ENCODE measurements at regions not wholly inside any gene's neighbourhood (a gene's known extent, or its start where the extent isn't known, plus 50 kb on each side); places are given as distances from the start of the nearest gene placed in this dataset.

DNA sequence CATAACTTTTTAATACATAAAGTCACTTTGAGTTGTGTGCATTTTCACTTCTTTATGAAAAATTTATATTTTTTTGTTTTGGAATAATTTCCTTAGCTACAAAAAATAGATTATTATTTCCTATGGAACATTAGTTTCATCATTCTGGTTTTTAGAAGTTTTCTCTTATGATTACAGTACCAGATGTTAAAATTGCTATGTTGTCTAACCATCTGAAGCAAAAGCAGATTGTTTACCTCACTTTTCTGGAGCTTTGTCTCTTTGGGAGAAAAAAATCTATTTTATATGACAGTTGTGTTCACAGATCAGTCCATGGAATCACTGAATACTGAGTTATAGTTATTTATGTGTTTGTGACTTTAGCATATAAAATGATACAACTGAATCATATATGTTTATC lies 708.9 kb upstream of the RIOK2 start:
- FAIRE-seq (no peak), DNase-seq (ENCODE audit: low read depth) (no peak)
- Histone ChIP-seq H3K4me3 (ENCODE audit: low read depth, low read length) (no peak overlapping the region), H3K27me3 (ENCODE audit: control insufficient read depth, insufficient read depth, low read length) (no peaks in the 10 kb centered on the region), H3K36me3 (ENCODE audit: control insufficient read depth, insufficient read depth, low read length) (no peaks in the 10 kb centered on the region)
- TF ChIP-seq, protein P1, sequence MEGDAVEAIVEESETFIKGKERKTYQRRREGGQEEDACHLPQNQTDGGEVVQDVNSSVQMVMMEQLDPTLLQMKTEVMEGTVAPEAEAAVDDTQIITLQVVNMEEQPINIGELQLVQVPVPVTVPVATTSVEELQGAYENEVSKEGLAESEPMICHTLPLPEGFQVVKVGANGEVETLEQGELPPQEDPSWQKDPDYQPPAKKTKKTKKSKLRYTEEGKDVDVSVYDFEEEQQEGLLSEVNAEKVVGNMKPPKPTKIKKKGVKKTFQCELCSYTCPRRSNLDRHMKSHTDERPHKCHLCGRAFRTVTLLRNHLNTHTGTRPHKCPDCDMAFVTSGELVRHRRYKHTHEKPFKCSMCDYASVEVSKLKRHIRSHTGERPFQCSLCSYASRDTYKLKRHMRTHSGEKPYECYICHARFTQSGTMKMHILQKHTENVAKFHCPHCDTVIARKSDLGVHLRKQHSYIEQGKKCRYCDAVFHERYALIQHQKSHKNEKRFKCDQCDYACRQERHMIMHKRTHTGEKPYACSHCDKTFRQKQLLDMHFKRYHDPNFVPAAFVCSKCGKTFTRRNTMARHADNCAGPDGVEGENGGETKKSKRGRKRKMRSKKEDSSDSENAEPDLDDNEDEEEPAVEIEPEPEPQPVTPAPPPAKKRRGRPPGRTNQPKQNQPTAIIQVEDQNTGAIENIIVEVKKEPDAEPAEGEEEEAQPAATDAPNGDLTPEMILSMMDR (IDR thresholded peaks at IDR 0.05; ENCODE audit: insufficient read depth, low read length, severe bottlenecking) = no peak

DNA sequence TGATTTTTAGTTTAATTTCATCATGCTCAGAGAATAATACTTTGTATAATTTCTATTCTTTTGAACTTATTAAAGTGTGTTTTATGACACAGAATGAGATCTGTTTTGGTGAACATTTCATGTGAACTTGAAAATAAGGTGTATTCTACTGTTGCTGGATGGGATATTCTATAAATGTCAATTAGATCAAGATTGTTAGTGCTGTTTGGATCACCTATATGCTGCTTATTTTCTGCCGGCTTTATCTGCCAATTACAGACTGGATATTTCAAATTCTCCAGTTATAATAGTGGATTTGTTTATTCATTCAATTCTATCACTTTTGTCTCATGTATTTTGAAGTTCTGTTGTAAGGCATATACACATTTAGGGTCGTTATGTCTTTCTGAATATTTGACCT lies 720.7 kb upstream of the RIOK2 start:
- no peaks in the 10 kb centered on the region for H3K27me3 ChIP-seq (ENCODE audit: control insufficient read depth, insufficient read depth, low read length)
- H3K36me3 ChIP-seq (ENCODE audit: control insufficient read depth, insufficient read depth, low read length) = no peaks in the 10 kb centered on the region
- TF ChIP-seq, protein P1 (IDR thresholded peaks at IDR 0.05; ENCODE audit: insufficient read depth, low read length, severe bottlenecking) = no peak
- H3K4me3 ChIP-seq (ENCODE audit: low read depth, low read length) = no peak overlapping the region
- no peak for FAIRE-seq
- DNase-seq (ENCODE audit: low read depth) = no peak

DNA sequence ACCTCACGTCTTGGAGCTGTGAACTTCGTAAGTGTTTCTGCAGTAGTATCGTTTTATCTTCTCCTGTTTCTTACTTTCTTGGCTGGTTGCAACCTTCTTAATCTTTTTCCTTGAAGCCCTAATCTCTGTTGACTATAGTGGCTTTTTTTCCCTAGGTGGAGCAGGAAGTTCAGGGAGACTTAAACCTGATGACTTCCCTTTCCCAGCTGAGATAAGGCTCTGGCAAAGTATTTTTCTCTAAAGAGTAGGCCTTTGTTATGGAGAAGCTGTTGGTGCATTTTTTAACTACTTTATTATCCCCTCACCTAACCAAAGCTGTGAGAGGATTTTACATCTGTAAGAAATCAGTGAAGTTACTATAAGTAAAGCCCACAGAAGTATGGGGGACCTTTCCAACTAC lies 723.1 kb upstream of the RIOK2 start:
- Histone ChIP-seq H3K27me3 (ENCODE audit: control insufficient read depth, insufficient read depth, low read length) (no peaks in the 10 kb centered on the region), H3K36me3 (ENCODE audit: control insufficient read depth, insufficient read depth, low read length) (no peaks in the 10 kb centered on the region), H3K4me3 (ENCODE audit: low read depth, low read length) (no peak overlapping the region)
- FAIRE-seq (no peak), DNase-seq (ENCODE audit: low read depth) (no peak)
- TF ChIP-seq, protein P1 (IDR thresholded peaks at IDR 0.05; ENCODE audit: insufficient read depth, low read length, severe bottlenecking) = no peak

DNA sequence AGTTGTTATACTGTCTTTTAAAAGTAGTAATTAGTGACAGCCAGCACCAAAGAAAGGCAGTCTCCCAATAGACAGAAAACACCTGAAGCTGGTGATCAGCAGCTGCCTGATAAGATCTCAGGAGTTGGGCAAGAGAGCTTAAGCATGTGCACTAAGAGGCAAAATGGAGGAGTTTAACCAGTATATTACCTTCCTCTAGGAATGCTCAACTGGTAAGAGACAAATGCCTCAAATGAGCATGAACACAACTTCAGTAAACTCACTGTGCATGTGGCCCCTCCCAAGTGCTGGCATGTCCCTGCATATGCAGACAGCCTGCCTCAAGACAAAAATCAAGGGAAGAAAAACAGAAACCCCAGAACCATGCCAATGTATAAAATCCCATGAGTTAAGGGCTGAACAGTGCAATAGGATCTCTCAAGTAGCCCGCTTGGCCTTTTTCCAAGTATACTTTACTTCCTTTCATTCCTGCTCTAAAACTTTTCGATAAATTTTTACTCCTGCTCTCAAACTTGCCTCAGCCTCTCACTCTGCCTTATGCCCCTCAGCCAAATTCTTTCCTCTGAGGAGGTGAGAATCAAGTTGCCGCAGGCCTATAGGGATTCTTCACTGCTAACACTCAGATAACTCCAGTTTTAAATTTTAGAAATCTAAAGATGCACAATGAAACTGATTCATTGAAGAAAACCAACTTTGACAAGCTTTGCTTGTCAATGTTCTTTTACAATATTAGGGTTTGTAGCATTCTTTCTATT lies 724.8 kb upstream of the RIOK2 start:
- no peaks in the 10 kb centered on the region for H3K27me3 ChIP-seq (ENCODE audit: control insufficient read depth, insufficient read depth, low read length)
- FAIRE-seq (no peak), DNase-seq (ENCODE audit: low read depth) (no peak)
- TF ChIP-seq, protein P1 (IDR thresholded peaks at IDR 0.05; ENCODE audit: insufficient read depth, low read length, severe bottlenecking) = no peak
- no peaks in the 10 kb centered on the region for H3K36me3 ChIP-seq (ENCODE audit: control insufficient read depth, insufficient read depth, low read length)
- no peak overlapping the region for H3K4me3 ChIP-seq (ENCODE audit: low read depth, low read length)

DNA sequence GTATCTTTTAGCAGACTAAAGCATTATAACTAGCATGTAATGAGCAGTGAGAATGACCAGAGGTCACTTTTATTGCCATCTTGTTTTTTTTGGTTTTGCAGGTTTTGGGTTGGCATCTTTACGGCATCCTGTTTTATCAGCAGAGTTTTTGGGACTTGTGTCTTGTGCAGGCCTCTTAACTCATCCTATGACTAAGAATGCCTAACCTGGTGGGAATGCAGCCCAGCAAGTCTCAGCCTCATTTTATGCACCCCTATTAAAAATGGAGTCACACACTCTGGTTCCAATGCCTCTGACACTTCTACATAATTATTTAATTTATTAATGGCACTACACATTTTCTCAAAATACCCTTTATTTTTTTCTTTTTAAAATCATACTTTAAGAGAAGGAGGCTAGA lies 726.5 kb upstream of the RIOK2 start:
- H3K4me3 ChIP-seq (ENCODE audit: low read depth, low read length) = no peak overlapping the region
- no peaks in the 10 kb centered on the region for H3K27me3 ChIP-seq (ENCODE audit: control insufficient read depth, insufficient read depth, low read length)
- peak; percentile 76 for DNase-seq (ENCODE audit: low read depth)
- no peaks in the 10 kb centered on the region for H3K36me3 ChIP-seq (ENCODE audit: control insufficient read depth, insufficient read depth, low read length)
- TF ChIP-seq, protein P1 (IDR thresholded peaks at IDR 0.05; ENCODE audit: insufficient read depth, low read length, severe bottlenecking) = no peak
- FAIRE-seq = no peak

DNA sequence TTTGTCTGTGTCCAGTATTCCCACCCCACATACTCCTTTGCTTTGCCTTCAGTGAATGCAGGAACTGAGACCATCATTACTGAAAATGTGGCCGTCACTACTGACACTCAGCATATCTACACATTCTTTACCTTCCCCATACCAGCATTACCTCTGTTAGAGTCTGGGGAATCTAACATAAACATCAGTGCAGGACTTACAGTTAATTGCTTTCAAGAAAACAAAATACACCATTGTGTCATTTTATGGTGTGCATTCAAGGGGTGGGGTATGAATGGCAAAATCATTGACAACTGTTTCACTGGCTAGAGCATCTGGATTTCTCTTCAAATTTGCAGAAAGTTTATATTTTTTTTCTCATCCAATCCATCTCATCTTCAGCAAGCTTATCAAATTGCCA lies 731.4 kb upstream of the RIOK2 start:
- Histone ChIP-seq H3K4me3 (ENCODE audit: low read depth, low read length) (no peak overlapping the region), H3K36me3 (ENCODE audit: control insufficient read depth, insufficient read depth, low read length) (no peaks in the 10 kb centered on the region), H3K27me3 (ENCODE audit: control insufficient read depth, insufficient read depth, low read length) (no peaks in the 10 kb centered on the region)
- no peak for FAIRE-seq
- DNase-seq (ENCODE audit: low read depth) = no peak
- TF ChIP-seq, protein P1 (IDR thresholded peaks at IDR 0.05; ENCODE audit: insufficient read depth, low read length, severe bottlenecking) = no peak
